Fibroblast of mammary gland (primary cell): ENCODE measurements at regions not wholly inside any gene's neighbourhood (a gene's known extent, or its start where the extent isn't known, plus 50 kb on each side); places are given as distances from the start of the nearest gene placed in this dataset.
"Not testable (repeated sequence)": the region's sequence is repeated elsewhere in the genome, so short reads cannot be mapped to it uniquely, and the experiment has no call there.

Experiments used
- DNase-seq: peaks from one replicate; pipeline ENCODE4 v3.0.0-alpha.2; 2010; ENCODE audit warnings: low read depth
- H3K4me3 ChIP-seq: 2 replicates; pipeline ENCODE4 v1.5.1; 2011; ENCODE audit warnings: low read depth, mild to moderate bottlenecking, low read length, moderate library complexity; ENCODE audit not compliant: control insufficient read depth
- CTCF ChIP-seq: conservative IDR thresholded peaks from 2 replicates; pipeline ENCODE4 v1.5.1; 2011; ENCODE audit warnings: low read depth, low read length, inconsistent platforms; ENCODE audit not compliant: control insufficient read depth, insufficient read depth

- H3K4me3 ChIP-seq = no peak overlapping the region
- DNase-seq = no peak
- no peak for TF ChIP-seq CTCF
Observed at GRCh38 chr3:86438544-86438943, 552.4 kb downstream of the VGLL3 start.

- DNase-seq = no peak
- H3K4me3 ChIP-seq = no peak overlapping the region
- TF ChIP-seq CTCF = no peak
Observed at GRCh38 chr3:86427343-86427742, 563.6 kb downstream of the VGLL3 start.

DNA sequence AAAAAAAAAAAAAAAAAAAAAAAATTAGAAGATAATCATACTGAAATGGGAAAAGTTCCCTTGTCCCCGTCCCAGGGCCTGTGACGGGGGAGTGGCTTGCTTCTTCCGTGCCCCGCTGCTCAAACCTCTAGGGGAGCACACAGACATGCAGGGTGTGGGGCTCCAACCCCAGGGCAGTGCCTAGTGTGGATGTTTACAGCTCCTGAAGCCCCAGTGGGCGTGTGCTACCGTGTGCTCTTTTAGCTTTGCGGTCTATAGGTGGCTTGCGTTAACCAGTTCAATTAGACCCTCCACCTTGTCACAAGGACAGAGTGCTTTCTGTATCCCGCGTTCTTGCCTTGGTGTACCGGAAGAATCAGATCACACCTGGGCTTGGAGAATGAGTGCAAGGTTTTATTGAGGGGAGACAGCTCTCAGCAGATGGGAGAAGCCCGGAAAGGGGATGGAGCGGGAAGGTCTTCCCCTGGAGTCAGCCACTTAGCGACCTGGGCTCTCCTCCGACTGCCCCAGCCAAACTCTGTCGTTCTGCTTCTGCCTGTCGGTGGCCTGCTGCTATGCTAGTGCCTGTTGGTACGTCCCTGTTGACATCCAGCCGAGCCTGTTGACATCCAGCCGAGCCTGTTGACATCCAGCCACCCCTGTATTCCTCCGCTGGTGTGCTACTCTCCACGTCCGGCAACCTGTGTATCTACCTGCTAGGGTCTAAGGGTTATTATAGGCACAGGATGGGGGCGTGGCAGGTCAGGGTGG lies 569.8 kb downstream of the VGLL3 start:
- no peak for DNase-seq
- no peak for TF ChIP-seq CTCF
- H3K4me3 ChIP-seq = no peak overlapping the region

DNA sequence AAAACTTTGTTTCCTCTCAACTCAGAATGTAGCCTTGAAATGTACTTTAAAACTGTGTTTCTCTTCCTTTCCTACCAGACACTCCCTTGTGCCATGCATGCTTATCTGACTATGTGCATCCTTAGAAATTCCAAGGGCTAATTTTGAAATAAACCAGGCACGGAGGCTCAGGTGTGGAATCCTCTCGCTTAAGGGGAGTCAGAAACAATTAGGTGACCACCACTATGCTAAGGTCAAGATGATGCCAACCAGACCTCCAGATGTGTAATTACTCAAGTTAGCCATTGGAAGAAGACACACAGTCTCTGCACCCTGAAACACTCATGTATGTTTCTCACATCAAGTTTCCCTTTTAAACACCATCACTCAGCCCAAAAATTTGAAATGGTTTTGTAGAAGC lies 572.1 kb downstream of the VGLL3 start:
- no peak for DNase-seq
- TF ChIP-seq CTCF = no peak
- H3K4me3 ChIP-seq = no peak overlapping the region

DNA sequence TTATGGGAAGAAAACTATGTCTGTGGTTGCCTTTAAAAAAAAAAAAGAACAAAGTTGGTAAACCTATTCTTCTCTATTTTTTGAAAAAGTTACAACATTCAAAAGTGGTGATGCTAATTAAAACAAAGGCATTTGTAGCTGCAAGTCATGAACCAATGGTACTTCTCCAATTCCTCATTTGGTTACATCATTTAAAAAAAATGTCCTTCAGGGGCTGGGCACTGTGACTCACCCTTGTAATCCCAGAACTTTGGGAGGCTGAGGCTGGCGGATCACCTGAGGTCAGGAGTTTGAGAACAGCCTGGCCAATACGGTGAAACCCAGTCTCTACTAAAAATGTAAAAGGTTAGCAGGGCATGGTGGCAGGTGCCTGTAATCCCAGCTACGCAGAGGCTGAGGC lies 574.6 kb downstream of the VGLL3 start:
- no peak for DNase-seq
- no peak overlapping the region for H3K4me3 ChIP-seq
- TF ChIP-seq CTCF = no peak

DNA sequence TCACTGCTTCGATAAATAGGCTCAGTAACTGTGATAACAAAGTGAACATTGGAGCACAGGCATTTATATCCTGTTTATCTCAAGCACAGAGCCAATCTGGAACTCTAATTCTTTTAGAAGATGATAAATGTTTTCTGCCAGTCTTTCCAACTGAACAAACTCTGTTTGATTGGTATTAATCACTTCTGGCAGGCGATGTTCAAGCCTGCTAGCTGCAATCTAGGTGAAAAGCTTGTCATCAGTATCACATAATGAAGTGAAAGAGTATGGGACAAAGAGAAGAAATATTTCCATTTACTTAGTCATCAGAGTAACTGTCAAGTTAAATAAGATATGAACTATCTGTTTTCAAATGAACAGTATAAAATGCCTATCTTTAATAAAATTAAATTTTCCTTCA lies 577.3 kb downstream of the VGLL3 start:
- DNase-seq = no peak
- H3K4me3 ChIP-seq = no peak overlapping the region
- TF ChIP-seq CTCF = no peak

DNA sequence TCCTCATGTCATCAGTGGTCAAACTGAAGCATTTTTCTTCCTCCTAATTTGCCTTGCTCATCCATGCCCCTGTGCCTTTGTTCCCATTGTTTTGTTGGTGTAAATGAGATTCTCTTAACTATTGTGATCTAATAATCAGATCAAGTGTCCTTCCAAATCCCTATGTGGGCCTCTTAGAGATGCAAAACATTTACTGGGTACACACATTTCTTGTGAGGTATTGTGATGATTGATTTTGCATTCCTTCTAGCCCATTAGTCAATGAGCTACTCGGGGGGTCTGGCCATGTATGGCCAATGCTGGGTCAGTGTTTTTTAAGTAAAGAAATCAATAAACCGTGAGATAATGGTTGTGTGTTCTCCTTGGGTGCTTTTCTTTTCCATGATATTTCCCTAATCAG lies 580.4 kb downstream of the VGLL3 start:
- H3K4me3 ChIP-seq = no peak overlapping the region
- no peak for DNase-seq
- no peak for TF ChIP-seq CTCF

DNA sequence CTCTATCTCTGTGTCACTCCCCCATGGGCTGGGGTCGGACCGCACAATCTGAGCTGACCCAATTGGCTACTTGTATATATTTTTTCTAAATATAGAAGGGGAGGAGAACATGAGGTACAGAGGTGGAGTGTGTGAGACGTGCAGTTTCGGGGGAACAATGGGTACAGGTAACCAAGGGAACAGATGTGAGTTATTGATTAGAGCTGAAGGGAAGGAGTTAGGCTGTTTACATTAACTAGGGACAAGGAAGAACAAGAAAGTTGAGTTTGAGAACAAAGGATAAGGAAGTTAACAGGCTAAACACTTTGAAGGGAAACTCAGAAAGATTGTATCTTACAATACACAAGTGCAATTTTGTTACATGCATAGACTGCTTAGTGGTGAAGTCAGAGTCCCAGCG lies 601.2 kb downstream of the VGLL3 start:
- H3K4me3 ChIP-seq, DNase-seq: not testable (repeated sequence)
